ENCODE measurements at regions not wholly inside any gene's neighbourhood (a gene's known extent, or its start where the extent isn't known, plus 50 kb on each side); places are given as distances from the start of the nearest gene placed in this dataset.

DNA sequence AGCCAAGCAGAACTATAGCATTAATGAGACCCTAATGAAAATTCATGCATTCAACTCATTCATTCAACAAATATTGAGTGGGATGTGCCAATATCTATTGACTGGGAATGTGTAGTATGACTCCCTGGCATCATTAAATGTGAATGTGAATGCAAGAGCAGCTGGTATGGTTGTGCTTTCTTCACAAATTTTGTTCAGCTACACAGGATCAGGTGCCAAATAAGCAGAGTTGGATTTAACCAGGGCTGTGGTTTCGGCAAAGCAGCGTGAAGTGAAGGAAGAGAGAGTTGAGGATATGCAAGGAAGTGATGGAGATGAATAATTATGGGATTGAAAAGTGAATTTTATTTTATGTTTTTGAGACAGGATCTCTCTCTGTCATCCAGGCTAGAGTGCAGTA lies 87.1 kb upstream of the HNF1B start:
- TF ChIP-seq EZH2 (IDR thresholded peaks at IDR 0.05; ENCODE audit: low read length) (no peak), CTCF (optimal IDR thresholded peaks at IDR 0.05 in 1 of 3, IDR thresholded peaks at IDR 0.05 in 1 of 3, conservative IDR thresholded peaks at IDR 0.05 in 1 of 3; ENCODE audit: extremely low read depth in 1 of 3, insufficient read depth in 2 of 3, low read length in 3 of 3) (no peak)
- H3K9me1 ChIP-seq (ENCODE audit: control insufficient read depth, extremely low read depth, insufficient read depth, low read length): no peaks in the 10 kb centered on the region
- no peak overlapping the region for H3K4me3 ChIP-seq (ENCODE audit: control insufficient read depth in 2 of 3, extremely low read depth in 1 of 3, insufficient read depth in 2 of 3, low read depth in 1 of 3, low read length in 3 of 3)
- H3K79me2 ChIP-seq (ENCODE audit: control insufficient read depth, insufficient read depth, low read length): no peaks in the 10 kb centered on the region
- H3K27ac ChIP-seq (ENCODE audit: control insufficient read depth, insufficient read depth, low read length): no peak overlapping the region
- no peaks in the 10 kb centered on the region for H4K20me1 ChIP-seq (ENCODE audit: control insufficient read depth, extremely low read depth, insufficient read depth, low read length)
- peaks cover 7% of the 10 kb centered on the region for H3K4me1 ChIP-seq (ENCODE audit: control insufficient read depth, extremely low read depth, insufficient read depth, low read length)
- no peaks in the 10 kb centered on the region for H3K9me3 ChIP-seq (ENCODE audit: control insufficient read depth, low read depth, low read length)
- FAIRE-seq (no peak), DNase-seq (ENCODE audit: low read depth, low spot score) (no peak)
- no peak overlapping the region for H2AFZ ChIP-seq (ENCODE audit: control insufficient read depth, low read length)
- no peak overlapping the region for H3K4me2 ChIP-seq (ENCODE audit: control insufficient read depth, extremely low read depth, insufficient read depth, low read depth, low read length)
- H3K27me3 ChIP-seq (ENCODE audit: control insufficient read depth, extremely low read depth, insufficient read depth, low read length): peaks cover 17% of the 10 kb centered on the region
- H3K36me3 ChIP-seq (ENCODE audit: control insufficient read depth in 2 of 2, extremely low read depth in 1 of 2, insufficient read depth in 2 of 2, low read length in 2 of 2): no peaks in the 10 kb centered on the region
- H3K9ac ChIP-seq (ENCODE audit: control insufficient read depth, extremely low read depth, insufficient read depth, low read length): no peak overlapping the region
- dilution Hi-C loops (cut with MboI; ENCODE audit: extremely low pct_ligation_motif_present, low sequenced_read_pairs): no loop called here

GRCh38 chr17:37831492-37831891 lies 86.6 kb upstream of the HNF1B start:
- Histone ChIP-seq H4K20me1 (ENCODE audit: control insufficient read depth, extremely low read depth, insufficient read depth, low read length) (no peaks in the 10 kb centered on the region), H3K27ac (ENCODE audit: control insufficient read depth, insufficient read depth, low read length) (no peak overlapping the region), H3K9me3 (ENCODE audit: control insufficient read depth, low read depth, low read length) (no peaks in the 10 kb centered on the region), H3K9me1 (ENCODE audit: control insufficient read depth, extremely low read depth, insufficient read depth, low read length) (no peaks in the 10 kb centered on the region), H3K4me1 (ENCODE audit: control insufficient read depth, extremely low read depth, insufficient read depth, low read length) (peaks cover 7% of the 10 kb centered on the region), H3K27me3 (ENCODE audit: control insufficient read depth, extremely low read depth, insufficient read depth, low read length) (peaks cover 13% of the 10 kb centered on the region), H3K9ac (ENCODE audit: control insufficient read depth, extremely low read depth, insufficient read depth, low read length) (no peak overlapping the region), H2AFZ (ENCODE audit: control insufficient read depth, low read length) (no peak overlapping the region), H3K4me3 (ENCODE audit: control insufficient read depth in 2 of 3, extremely low read depth in 1 of 3, insufficient read depth in 2 of 3, low read depth in 1 of 3, low read length in 3 of 3) (no peak overlapping the region), H3K79me2 (ENCODE audit: control insufficient read depth, insufficient read depth, low read length) (no peaks in the 10 kb centered on the region), H3K4me2 (ENCODE audit: control insufficient read depth, extremely low read depth, insufficient read depth, low read depth, low read length) (no peak overlapping the region), H3K36me3 (ENCODE audit: control insufficient read depth in 2 of 2, extremely low read depth in 1 of 2, insufficient read depth in 2 of 2, low read length in 2 of 2) (no peaks in the 10 kb centered on the region)
- dilution Hi-C loops (cut with MboI; ENCODE audit: extremely low pct_ligation_motif_present, low sequenced_read_pairs): no loop called here
- FAIRE-seq (no peak), DNase-seq (ENCODE audit: low read depth, low spot score) (no peak)
- TF ChIP-seq EZH2 (IDR thresholded peaks at IDR 0.05; ENCODE audit: low read length) (no peak), CTCF (optimal IDR thresholded peaks at IDR 0.05 in 1 of 3, IDR thresholded peaks at IDR 0.05 in 1 of 3, conservative IDR thresholded peaks at IDR 0.05 in 1 of 3; ENCODE audit: extremely low read depth in 1 of 3, insufficient read depth in 2 of 3, low read length in 3 of 3) (no peak)

All from keratinocyte (primary cell).